ENCODE measurements at regions not wholly inside any gene's neighbourhood (a gene's known extent, or its start where the extent isn't known, plus 50 kb on each side); places are given as distances from the start of the nearest gene placed in this dataset.

DNA sequence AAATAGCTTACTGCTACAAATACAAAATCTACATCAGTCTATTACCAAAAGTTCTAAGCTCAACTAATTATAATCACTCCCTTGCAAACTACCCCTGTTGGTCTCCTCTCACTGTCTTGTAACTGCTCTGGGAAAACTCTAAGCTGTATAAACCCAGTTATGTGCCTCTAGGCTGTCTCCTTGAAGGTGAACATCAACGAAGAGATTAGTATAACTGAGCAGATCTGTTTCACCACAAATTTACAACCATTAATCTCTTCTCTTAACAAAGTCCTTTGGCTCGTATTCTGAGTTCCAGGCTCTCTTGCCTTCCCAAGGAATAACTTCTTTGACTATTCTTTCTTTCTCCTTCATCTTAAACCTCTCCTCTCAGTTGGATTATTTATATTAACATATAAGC lies 84.4 kb upstream of the PRMT6 start:
- TF ChIP-seq, protein P1, sequence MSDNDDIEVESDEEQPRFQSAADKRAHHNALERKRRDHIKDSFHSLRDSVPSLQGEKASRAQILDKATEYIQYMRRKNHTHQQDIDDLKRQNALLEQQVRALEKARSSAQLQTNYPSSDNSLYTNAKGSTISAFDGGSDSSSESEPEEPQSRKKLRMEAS (IDR thresholded peaks at IDR 0.05; ENCODE audit: low read depth, low read length) = no peak
- no peak for TF ChIP-seq POLR2A (IDR thresholded peaks at IDR 0.05; ENCODE audit: extremely low read depth, insufficient read length)
